ENCODE measurements at regions not wholly inside any gene's neighbourhood (a gene's known extent, or its start where the extent isn't known, plus 50 kb on each side); places are given as distances from the start of the nearest gene placed in this dataset.
A peak's percentile ranks its signal among the peaks of the same experiment; 100 is the strongest.

GRCh38 chr14:39946807-39947206 lies 514.6 kb upstream of the FBXO33 start:
- Histone ChIP-seq H3K27ac (ENCODE audit: low read depth) (no peak overlapping the region), H3F3A (replicated peaks; ENCODE audit: low read depth) (no peaks in the 10 kb centered on the region), H3K4me3 (no peak overlapping the region), H4K20me1 (replicated peaks; ENCODE audit: insufficient read depth) (no peaks in the 10 kb centered on the region), H2AFZ (no peak overlapping the region), H3K4me2 (no peak overlapping the region), H3K27me3 (ENCODE audit: insufficient read depth) (no peaks in the 10 kb centered on the region), H3K79me2 (replicated peaks; ENCODE audit: insufficient read depth) (no peaks in the 10 kb centered on the region), H3K4me1 (ENCODE audit: insufficient read depth) (no peaks in the 10 kb centered on the region), H3K9me2 (ENCODE audit: insufficient read depth) (no peaks in the 10 kb centered on the region), H3K36me3 (ENCODE audit: insufficient read depth) (no peaks in the 10 kb centered on the region)
- no peaks in the 10 kb centered on the region for H3K4me1 Mint-ChIP-seq
- no peak overlapping the region for H3K4me3 Mint-ChIP-seq
- ATAC-seq = no peak
- no peaks in the 10 kb centered on the region; the same call in 2 of the 3 replicates for H3K9me3 Mint-ChIP-seq
- H3K27me3 Mint-ChIP-seq (ENCODE audit: insufficient read depth, low read depth, poor library complexity) = no peaks in the 10 kb centered on the region
- peak overlapping the region; percentile 54 for H3K27ac Mint-ChIP-seq
- H3K36me3 Mint-ChIP-seq (ENCODE audit: low read depth) = no peaks in the 10 kb centered on the region
- no peak for TF ChIP-seq ZNF331 (CRISPR knock-in tag; IDR thresholded peaks at IDR 0.05; ENCODE audit: low read depth)
- TF ChIP-seq CREB1 (CRISPR knock-in tag; IDR thresholded peaks at IDR 0.05; ENCODE audit: low read depth) = no peak
- no peak for TF ChIP-seq REST (IDR thresholded peaks at IDR 0.05; ENCODE audit: unreplicated experiment)
- peak; percentile 0 for DNase-seq (ENCODE audit: low spot score)

GRCh38 chr14:39939023-39939422 lies 506.8 kb upstream of the FBXO33 start:
- Histone ChIP-seq H3K79me2 (replicated peaks; ENCODE audit: insufficient read depth) (no peaks in the 10 kb centered on the region), H2AFZ (no peak overlapping the region), H3K9me2 (ENCODE audit: insufficient read depth) (no peaks in the 10 kb centered on the region), H3K27ac (ENCODE audit: low read depth) (no peak overlapping the region), H3K4me1 (ENCODE audit: insufficient read depth) (peaks cover 5% of the 10 kb centered on the region; the same call in 1 of the 2 replicates), H3K27me3 (ENCODE audit: insufficient read depth) (no peaks in the 10 kb centered on the region), H3F3A (replicated peaks; ENCODE audit: low read depth) (no peaks in the 10 kb centered on the region), H3K4me3 (no peak overlapping the region), H4K20me1 (replicated peaks; ENCODE audit: insufficient read depth) (no peaks in the 10 kb centered on the region), H3K4me2 (no peak overlapping the region), H3K36me3 (ENCODE audit: insufficient read depth) (no peaks in the 10 kb centered on the region)
- Mint-ChIP-seq H3K36me3 (ENCODE audit: low read depth) (no peaks in the 10 kb centered on the region), H3K4me3 (no peak overlapping the region), H3K9me3 (no peaks in the 10 kb centered on the region), H3K4me1 (peaks cover 2% of the 10 kb centered on the region; the same call in 1 of the 3 replicates), H3K27ac (no peak overlapping the region), H3K27me3 (ENCODE audit: insufficient read depth, low read depth, poor library complexity) (no peaks in the 10 kb centered on the region)
- TF ChIP-seq STAT1 (IDR thresholded peaks at IDR 0.05; ENCODE audit: unreplicated experiment) (no peak), POLR2AphosphoS5 (IDR thresholded peaks at IDR 0.05; ENCODE audit: low read depth) (no peak), ZNF331 (CRISPR knock-in tag; IDR thresholded peaks at IDR 0.05; ENCODE audit: low read depth) (no peak), CTCF (conservative IDR thresholded peaks at IDR 0.05; ENCODE audit: low read depth in 2 of 2) (no peak), REST (IDR thresholded peaks at IDR 0.05; ENCODE audit: unreplicated experiment) (no peak)
- DNase-seq (ENCODE audit: low spot score) = no peak
- no peak for ATAC-seq

Measured in GM23338 (cell line).